ENCODE measurements at regions not wholly inside any gene's neighbourhood (a gene's known extent, or its start where the extent isn't known, plus 50 kb on each side); places are given as distances from the start of the nearest gene placed in this dataset.

DNA sequence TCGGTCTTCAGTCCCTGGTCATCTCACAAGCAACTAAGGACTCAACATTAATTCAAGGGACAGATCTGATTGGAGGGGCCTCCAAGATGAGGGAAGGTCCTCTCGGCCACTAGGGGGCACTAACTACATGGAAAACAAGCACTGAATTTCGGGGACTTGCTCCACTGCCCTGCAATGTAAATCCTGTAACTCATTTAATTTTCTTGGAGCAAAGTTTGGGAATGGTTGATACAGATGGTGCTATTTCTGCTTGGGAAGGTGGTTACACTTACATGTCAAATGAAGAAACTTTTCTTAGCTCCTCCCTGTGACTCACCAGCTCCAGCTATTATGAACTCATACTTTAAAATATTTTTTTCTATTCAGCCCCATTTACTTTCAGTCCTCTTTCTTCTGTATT lies 97.4 kb upstream of the KCNJ15 start:
- no peak overlapping the region for H3K27ac Mint-ChIP-seq
- ATAC-seq (ENCODE audit: low read depth), result no peak

DNA sequence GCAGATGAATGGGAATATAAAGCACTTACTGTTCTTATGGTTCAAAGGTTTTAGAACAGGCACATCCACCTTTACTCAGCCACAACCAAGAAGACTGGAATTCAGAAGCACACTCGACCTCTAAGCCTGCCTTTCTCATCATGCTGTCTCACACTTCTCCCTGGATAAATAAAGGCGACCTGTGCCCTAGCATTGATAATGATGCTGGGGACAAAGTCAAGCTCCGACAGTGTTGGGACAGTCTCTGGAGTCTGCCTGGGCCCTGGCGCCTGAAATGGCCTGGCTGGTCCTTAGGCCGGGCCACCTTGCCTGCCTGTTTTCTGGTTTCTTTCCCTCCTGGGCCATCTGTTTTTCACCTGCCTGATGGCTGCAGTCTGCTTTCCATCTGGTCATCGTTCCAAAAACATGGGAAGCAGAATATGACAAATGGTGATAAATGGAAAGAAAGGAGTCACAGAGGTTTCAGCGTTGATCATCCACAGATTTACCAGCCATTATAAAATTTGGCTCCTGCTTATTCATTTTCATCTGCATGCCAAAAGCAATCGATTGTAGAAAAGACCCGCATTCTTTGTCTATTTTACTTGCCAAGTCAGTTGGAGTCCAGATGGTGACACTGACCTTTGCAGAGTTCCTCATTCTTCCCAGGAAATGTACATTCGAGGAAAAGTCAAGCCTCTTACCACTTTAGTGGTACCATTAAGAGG lies 91.2 kb upstream of the KCNJ15 start:
- Mint-ChIP-seq H3K27ac (no peak overlapping the region), H3K4me1 (no peaks in the 10 kb centered on the region), H3K36me3 (ENCODE audit: low read depth) (no peaks in the 10 kb centered on the region), H3K9me3 (no peaks in the 10 kb centered on the region), H3K27me3 (peaks cover 2% of the 10 kb centered on the region), H3K4me3 (no peak overlapping the region)
- POLR2A ChIA-PET, result no interaction called here
- no peak for TF ChIP-seq CTCF (IDR thresholded peaks at IDR 0.05)
- ATAC-seq (ENCODE audit: low read depth), result no peak
- intact Hi-C loops (cut with micrococcal nuclease), result no loop called here
- CTCF ChIA-PET, result no interaction called here
- DNase-seq, result no peak

More for the DNA sequence above, 97.4 kb upstream of the KCNJ15 start:
- Mint-ChIP-seq H3K27me3 (peaks cover 8% of the 10 kb centered on the region), H3K36me3 (ENCODE audit: low read depth) (no peaks in the 10 kb centered on the region), H3K9me3 (no peaks in the 10 kb centered on the region), H3K4me3 (no peak overlapping the region), H3K4me1 (no peaks in the 10 kb centered on the region)
- ChIA-PET POLR2A (no interaction called here), CTCF (no interaction called here)
- no peak for DNase-seq
- intact Hi-C loops (cut with micrococcal nuclease), result no loop called here
- TF ChIP-seq CTCF (IDR thresholded peaks at IDR 0.05), result no peak

DNA sequence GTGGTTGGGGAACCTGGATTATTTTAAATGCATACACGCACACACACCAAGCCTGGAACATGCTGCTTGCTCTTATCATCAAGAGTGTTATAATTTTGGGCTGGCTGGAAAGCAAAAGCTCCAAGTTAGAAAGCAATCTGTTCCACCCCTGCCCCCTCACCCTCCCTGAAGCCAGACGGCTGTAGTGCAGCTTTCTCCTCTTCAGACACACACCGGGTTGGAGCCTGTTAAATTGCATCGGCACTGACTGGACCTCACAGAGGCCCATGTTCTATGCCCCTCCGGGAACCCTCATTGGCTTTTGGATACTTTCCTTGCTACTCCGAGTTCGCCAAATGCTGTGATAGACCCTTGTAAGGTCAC lies 90.6 kb upstream of the KCNJ15 start:
- Mint-ChIP-seq H3K4me1 (no peaks in the 10 kb centered on the region), H3K9me3 (no peaks in the 10 kb centered on the region), H3K27me3 (no peaks in the 10 kb centered on the region), H3K36me3 (ENCODE audit: low read depth) (no peaks in the 10 kb centered on the region), H3K4me3 (no peak overlapping the region), H3K27ac (no peak overlapping the region)
- no peak for TF ChIP-seq CTCF (IDR thresholded peaks at IDR 0.05)
- no peak for DNase-seq
- no peak for ATAC-seq (ENCODE audit: low read depth)
- intact Hi-C loops (cut with micrococcal nuclease), result no loop called here
- POLR2A ChIA-PET, result no interaction called here
- CTCF ChIA-PET, result no interaction called here

DNA sequence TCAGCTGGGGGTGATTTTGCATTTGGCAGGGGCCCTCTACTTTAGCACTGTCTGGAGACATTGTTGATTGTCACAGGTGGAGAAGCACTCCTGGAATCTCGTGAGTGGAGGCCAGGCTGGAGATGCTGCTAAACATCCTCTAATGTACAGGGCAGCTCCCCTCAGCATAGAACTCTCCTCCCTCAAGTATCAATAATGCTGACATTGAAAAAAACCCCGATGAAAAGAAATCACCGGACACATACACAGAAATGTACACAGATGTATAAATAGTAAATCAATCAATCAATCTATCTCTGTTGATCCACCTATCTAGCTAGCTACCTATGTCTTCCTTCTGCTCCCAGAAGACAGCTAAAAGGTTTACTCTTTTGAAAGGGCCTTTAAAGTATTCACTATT lies 89.4 kb upstream of the KCNJ15 start:
- CTCF ChIA-PET, result interaction anchor here (1.3 kb wide), 1 partner anchor 11 kb away, joined by 3 read pairs; no protein-coding TSS in a partner anchor
- intact Hi-C loops (cut with micrococcal nuclease), result no loop called here

GRCh38 chr21:38170283-38170682 lies 86.5 kb upstream of the KCNJ15 start:
- H3K9me3 Mint-ChIP-seq, result no peaks in the 10 kb centered on the region
- no peak for DNase-seq
- H3K36me3 Mint-ChIP-seq (ENCODE audit: low read depth), result no peaks in the 10 kb centered on the region
- intact Hi-C loops (cut with micrococcal nuclease), result no loop called here
- ChIA-PET POLR2A (no interaction called here), CTCF (no interaction called here)
- TF ChIP-seq CTCF (IDR thresholded peaks at IDR 0.05), result no peak
- no peak overlapping the region for H3K4me3 Mint-ChIP-seq
- no peaks in the 10 kb centered on the region for H3K27me3 Mint-ChIP-seq
- no peak for ATAC-seq (ENCODE audit: low read depth)
- H3K27ac Mint-ChIP-seq, result no peak overlapping the region
- H3K4me1 Mint-ChIP-seq, result no peaks in the 10 kb centered on the region

More for the DNA sequence above, 89.4 kb upstream of the KCNJ15 start:
- H3K4me1 Mint-ChIP-seq, result no peaks in the 10 kb centered on the region
- H3K27ac Mint-ChIP-seq, result no peak overlapping the region
- no peaks in the 10 kb centered on the region for H3K36me3 Mint-ChIP-seq (ENCODE audit: low read depth)
- DNase-seq (no peak), ATAC-seq (ENCODE audit: low read depth) (no peak)
- no peaks in the 10 kb centered on the region for H3K9me3 Mint-ChIP-seq
- H3K27me3 Mint-ChIP-seq, result no peaks in the 10 kb centered on the region
- no peak overlapping the region for H3K4me3 Mint-ChIP-seq
- no peak for TF ChIP-seq CTCF (IDR thresholded peaks at IDR 0.05)
- POLR2A ChIA-PET, result no interaction called here

Data from activated B cell treated with CpG ODN at 0.5 μM for 24 hours (primary cell).